ENCODE measurements at regions not wholly inside any gene's neighbourhood (a gene's known extent, or its start where the extent isn't known, plus 50 kb on each side); places are given as distances from the start of the nearest gene placed in this dataset.

DNA sequence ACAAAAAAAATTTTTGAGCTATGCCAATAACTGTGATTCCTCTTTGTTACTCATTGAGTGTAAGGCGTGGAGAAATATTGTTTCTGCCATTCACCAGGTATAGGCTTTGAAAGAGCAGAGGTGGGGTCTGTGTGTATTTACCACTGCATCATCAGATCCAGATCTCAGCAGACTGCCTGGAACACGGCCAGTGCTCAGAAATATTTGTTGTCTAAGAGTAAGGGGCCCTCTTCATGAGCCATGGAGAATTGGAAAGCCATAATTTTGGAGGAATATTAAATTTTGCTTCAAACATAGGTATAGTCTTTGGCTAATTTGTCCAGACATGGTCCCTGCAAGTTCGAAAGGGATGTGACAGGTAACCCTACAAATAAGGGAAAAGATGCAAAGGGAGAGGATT, 231.3 kb upstream of the IRF2BP2 start:
- no peaks in the 10 kb centered on the region for H3K36me3 ChIP-seq (ENCODE audit: control insufficient read depth in 2 of 2, insufficient read depth in 2 of 2, low read length in 2 of 2)
- no peak overlapping the region for H3K9ac ChIP-seq (ENCODE audit: low read length in 2 of 2)
- no peak overlapping the region for H3K4me3 ChIP-seq (ENCODE audit: low read length in 2 of 2)
- peaks cover 3% of the 10 kb centered on the region for H3K4me1 ChIP-seq (ENCODE audit: control insufficient read depth, insufficient read depth, low read length)
- no peaks in the 10 kb centered on the region for H3K9me3 ChIP-seq (ENCODE audit: control insufficient read depth in 2 of 2, low read length in 2 of 2)
- no peak overlapping the region for H3K27ac ChIP-seq (ENCODE audit: low read length)
- H3K27me3 ChIP-seq (ENCODE audit: control insufficient read depth in 1 of 2, insufficient read depth in 2 of 2, low read length in 2 of 2), result no peaks in the 10 kb centered on the region

GRCh38 chr1:234840843-234841242, 230.9 kb upstream of the IRF2BP2 start:
- Histone ChIP-seq H3K4me3 (ENCODE audit: low read length in 2 of 2) (no peak overlapping the region), H3K9ac (ENCODE audit: low read length in 2 of 2) (no peak overlapping the region), H3K27ac (ENCODE audit: low read length) (no peak overlapping the region), H3K4me1 (ENCODE audit: control insufficient read depth, insufficient read depth, low read length) (peaks cover 3% of the 10 kb centered on the region), H3K27me3 (ENCODE audit: control insufficient read depth in 1 of 2, insufficient read depth in 2 of 2, low read length in 2 of 2) (no peaks in the 10 kb centered on the region), H3K36me3 (ENCODE audit: control insufficient read depth in 2 of 2, insufficient read depth in 2 of 2, low read length in 2 of 2) (no peaks in the 10 kb centered on the region), H3K9me3 (ENCODE audit: control insufficient read depth in 2 of 2, low read length in 2 of 2) (no peaks in the 10 kb centered on the region)

DNA sequence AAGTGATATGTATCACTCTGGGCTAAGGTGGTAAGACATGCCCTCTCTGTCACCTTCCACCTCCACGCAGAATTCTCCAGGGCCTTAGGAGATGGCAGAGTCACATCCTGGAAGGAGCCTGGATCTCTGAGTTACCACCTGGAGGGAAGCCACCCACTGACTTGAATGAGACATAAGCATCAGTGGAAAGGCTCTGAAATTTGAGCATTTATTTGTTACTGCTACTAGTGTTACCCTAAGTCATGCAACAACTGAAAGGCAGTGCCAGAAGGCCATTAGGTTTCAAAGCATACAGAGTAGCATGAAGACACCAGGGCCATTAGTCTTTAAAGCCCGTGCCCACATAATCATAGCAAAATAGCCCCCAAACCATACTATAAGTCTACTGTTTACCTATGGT, 230.3 kb upstream of the IRF2BP2 start:
- Histone ChIP-seq H3K9ac (ENCODE audit: low read length in 2 of 2) (no peak overlapping the region), H3K4me1 (ENCODE audit: control insufficient read depth, insufficient read depth, low read length) (peaks cover 3% of the 10 kb centered on the region)

DNA sequence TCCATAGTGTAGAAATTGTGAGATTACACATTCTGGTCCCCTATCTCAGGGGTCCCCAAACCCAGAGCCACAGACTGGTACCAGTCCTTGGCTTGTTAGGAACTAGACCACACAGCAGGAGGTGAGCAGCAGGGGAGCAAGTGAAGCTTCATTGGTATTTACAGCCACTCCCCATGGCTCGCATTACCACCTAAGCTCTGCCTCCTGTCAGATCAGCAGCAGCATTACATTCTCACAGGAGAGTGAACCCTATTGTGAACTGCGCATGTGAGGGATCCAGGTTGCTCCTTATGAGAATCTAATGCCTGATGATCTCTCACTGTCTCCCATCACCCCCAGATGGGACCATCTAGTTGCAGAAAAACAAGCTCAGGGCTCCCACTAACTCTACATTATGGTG, 229.7 kb upstream of the IRF2BP2 start:
- Histone ChIP-seq H3K36me3 (ENCODE audit: control insufficient read depth in 2 of 2, insufficient read depth in 2 of 2, low read length in 2 of 2) (no peaks in the 10 kb centered on the region), H3K9ac (ENCODE audit: low read length in 2 of 2) (no peak overlapping the region), H3K9me3 (ENCODE audit: control insufficient read depth in 2 of 2, low read length in 2 of 2) (no peaks in the 10 kb centered on the region), H3K4me1 (ENCODE audit: control insufficient read depth, insufficient read depth, low read length) (peaks cover 3% of the 10 kb centered on the region), H3K27me3 (ENCODE audit: control insufficient read depth in 1 of 2, insufficient read depth in 2 of 2, low read length in 2 of 2) (no peaks in the 10 kb centered on the region), H3K4me3 (ENCODE audit: low read length in 2 of 2) (no peak overlapping the region), H3K27ac (ENCODE audit: low read length) (no peak overlapping the region)

More for the DNA sequence above, 230.3 kb upstream of the IRF2BP2 start:
- Histone ChIP-seq H3K27me3 (ENCODE audit: control insufficient read depth in 1 of 2, insufficient read depth in 2 of 2, low read length in 2 of 2) (no peaks in the 10 kb centered on the region), H3K27ac (ENCODE audit: low read length) (no peak overlapping the region), H3K4me3 (ENCODE audit: low read length in 2 of 2) (no peak overlapping the region), H3K36me3 (ENCODE audit: control insufficient read depth in 2 of 2, insufficient read depth in 2 of 2, low read length in 2 of 2) (no peaks in the 10 kb centered on the region), H3K9me3 (ENCODE audit: control insufficient read depth in 2 of 2, low read length in 2 of 2) (no peaks in the 10 kb centered on the region)

- Histone ChIP-seq H3K36me3 (ENCODE audit: control insufficient read depth in 2 of 2, insufficient read depth in 2 of 2, low read length in 2 of 2) (no peaks in the 10 kb centered on the region), H3K4me1 (ENCODE audit: control insufficient read depth, insufficient read depth, low read length) (peaks cover 3% of the 10 kb centered on the region), H3K27me3 (ENCODE audit: control insufficient read depth in 1 of 2, insufficient read depth in 2 of 2, low read length in 2 of 2) (no peaks in the 10 kb centered on the region), H3K9me3 (ENCODE audit: control insufficient read depth in 2 of 2, low read length in 2 of 2) (no peaks in the 10 kb centered on the region), H3K27ac (ENCODE audit: low read length) (no peak overlapping the region), H3K4me3 (ENCODE audit: low read length in 2 of 2) (no peak overlapping the region), H3K9ac (ENCODE audit: low read length in 2 of 2) (no peak overlapping the region)
These were observed 228.8 kb upstream of the IRF2BP2 start for GRCh38 chr1:234838820-234839219.

DNA sequence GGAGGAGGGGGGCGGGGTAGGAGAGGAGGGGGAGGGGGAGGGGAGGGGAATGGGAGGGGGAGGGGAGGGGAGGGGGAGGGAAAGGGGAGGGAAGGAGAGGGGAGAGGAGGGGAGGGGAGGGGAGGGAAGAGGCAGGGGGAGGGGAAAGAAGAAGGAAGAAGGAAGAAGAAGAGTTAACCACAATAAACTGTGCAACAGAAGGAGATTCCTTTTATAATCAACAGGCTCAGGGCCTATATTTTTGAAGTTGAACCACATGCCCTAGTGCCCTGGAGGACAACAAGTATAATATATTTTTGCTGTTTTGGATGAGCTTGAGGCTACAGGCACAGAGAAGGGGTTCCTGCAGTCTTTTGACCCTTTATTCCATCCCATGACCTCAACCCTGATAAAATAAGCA, 228.2 kb upstream of the IRF2BP2 start:
- H3K4me3 ChIP-seq (ENCODE audit: low read length in 2 of 2), result no peak overlapping the region
- H3K27me3 ChIP-seq (ENCODE audit: control insufficient read depth in 1 of 2, insufficient read depth in 2 of 2, low read length in 2 of 2), result no peaks in the 10 kb centered on the region
- H3K36me3 ChIP-seq (ENCODE audit: control insufficient read depth in 2 of 2, insufficient read depth in 2 of 2, low read length in 2 of 2), result no peaks in the 10 kb centered on the region
- H3K4me1 ChIP-seq (ENCODE audit: control insufficient read depth, insufficient read depth, low read length), result peaks cover 3% of the 10 kb centered on the region
- H3K27ac ChIP-seq (ENCODE audit: low read length), result no peak overlapping the region
- peaks cover 0 to 2% of the 10 kb centered on the region in 2 donors for H3K9me3 ChIP-seq (ENCODE audit: control insufficient read depth in 2 of 2, low read length in 2 of 2)
- no peak overlapping the region for H3K9ac ChIP-seq (ENCODE audit: low read length in 2 of 2)

DNA sequence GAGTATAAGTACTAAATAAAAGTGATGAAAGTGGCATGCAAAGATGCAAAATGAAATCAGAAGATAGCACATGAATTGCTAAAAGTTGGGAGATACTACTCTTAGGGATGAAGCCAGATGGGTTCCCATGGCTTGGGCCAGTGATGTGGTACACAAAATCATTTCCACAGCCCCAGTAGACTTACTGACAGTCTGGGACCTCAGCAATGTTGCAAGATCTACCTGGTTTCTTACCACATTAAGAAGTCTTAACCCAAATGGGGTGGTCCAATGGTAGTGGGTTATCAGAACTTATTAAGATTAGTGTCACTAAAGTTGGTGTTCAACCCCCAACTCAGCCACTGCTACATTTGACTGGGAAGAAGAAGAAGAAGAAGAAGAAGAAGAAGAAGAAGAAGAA, 227.7 kb upstream of the IRF2BP2 start:
- H3K27me3 ChIP-seq (ENCODE audit: control insufficient read depth in 1 of 2, insufficient read depth in 2 of 2, low read length in 2 of 2), result no peaks in the 10 kb centered on the region
- H3K9me3 ChIP-seq (ENCODE audit: control insufficient read depth in 2 of 2, low read length in 2 of 2), result peaks cover 0 to 2% of the 10 kb centered on the region in 2 donors
- H3K27ac ChIP-seq (ENCODE audit: low read length), result no peak overlapping the region
- H3K4me1 ChIP-seq (ENCODE audit: control insufficient read depth, insufficient read depth, low read length), result peaks cover 3% of the 10 kb centered on the region
- H3K4me3 ChIP-seq (ENCODE audit: low read length in 2 of 2), result no peak overlapping the region
- H3K9ac ChIP-seq (ENCODE audit: low read length in 2 of 2), result no peak overlapping the region
- H3K36me3 ChIP-seq (ENCODE audit: control insufficient read depth in 2 of 2, insufficient read depth in 2 of 2, low read length in 2 of 2), result no peaks in the 10 kb centered on the region

DNA sequence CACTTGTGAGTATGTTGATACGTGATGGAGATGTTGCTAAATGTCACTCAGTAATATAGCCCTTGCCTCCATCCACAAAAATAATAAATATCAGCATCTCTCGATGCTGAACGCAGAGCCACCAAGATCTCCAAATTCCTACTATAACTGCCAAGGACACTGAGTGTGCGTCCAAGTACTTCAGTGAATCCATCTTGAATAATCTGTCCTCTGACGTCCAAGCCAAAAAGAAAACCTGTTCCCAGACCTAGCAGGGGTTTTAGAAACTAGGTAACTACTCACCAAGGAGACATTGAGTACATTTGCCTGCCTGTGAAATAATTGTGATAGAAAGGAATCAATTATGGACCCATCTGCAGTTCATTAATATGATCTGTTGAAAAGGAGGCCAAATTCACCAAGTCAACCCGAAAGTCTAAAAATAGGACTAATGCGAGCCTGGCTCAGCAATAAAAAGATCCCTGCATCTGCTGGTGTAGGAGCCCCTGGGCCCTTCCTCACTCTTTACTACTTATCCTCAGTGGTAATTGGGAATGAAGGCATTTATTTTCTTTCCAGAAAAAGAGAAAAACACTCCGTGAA, 226.9 kb upstream of the IRF2BP2 start:
- H3K9ac ChIP-seq (ENCODE audit: low read length in 2 of 2), result no peak overlapping the region
- H3K4me1 ChIP-seq (ENCODE audit: control insufficient read depth, insufficient read depth, low read length), result peaks cover 3% of the 10 kb centered on the region
- H3K36me3 ChIP-seq (ENCODE audit: control insufficient read depth in 2 of 2, insufficient read depth in 2 of 2, low read length in 2 of 2), result no peaks in the 10 kb centered on the region
- H3K9me3 ChIP-seq (ENCODE audit: control insufficient read depth in 2 of 2, low read length in 2 of 2), result peaks cover 0 to 2% of the 10 kb centered on the region in 2 donors
- no peak overlapping the region for H3K27ac ChIP-seq (ENCODE audit: low read length)
- no peak overlapping the region for H3K4me3 ChIP-seq (ENCODE audit: low read length in 2 of 2)
- no peaks in the 10 kb centered on the region for H3K27me3 ChIP-seq (ENCODE audit: control insufficient read depth in 1 of 2, insufficient read depth in 2 of 2, low read length in 2 of 2)

DNA sequence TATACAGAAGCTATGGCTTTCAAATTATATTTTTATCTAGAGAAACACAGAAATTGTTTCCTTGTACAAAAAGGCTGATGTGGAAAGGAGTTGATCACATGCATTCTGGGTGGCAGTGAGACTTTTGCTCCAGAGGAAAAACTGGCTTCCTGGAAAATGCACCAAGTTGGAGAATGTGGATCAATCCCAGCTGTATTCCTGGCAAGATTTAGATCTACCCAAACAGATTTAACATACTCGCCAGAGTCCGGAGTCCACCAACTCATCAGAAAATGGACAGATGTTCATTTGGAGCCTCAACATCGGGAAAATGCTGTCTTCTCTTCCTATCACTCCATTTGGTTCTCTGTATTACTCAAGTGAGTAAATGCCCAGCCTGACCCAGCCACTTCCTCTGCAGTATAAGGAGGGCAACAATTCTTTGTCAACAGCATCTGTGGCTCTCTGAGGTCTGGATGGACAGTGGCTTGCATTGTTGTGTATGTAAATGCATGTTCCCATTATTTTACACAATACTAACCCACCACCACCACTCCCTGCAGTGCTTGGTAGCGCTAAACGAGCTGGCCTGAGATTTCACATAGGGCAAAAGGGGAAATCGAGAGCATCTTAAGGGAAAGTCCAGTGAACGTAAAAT, 226.2 kb upstream of the IRF2BP2 start:
- H3K27me3 ChIP-seq (ENCODE audit: control insufficient read depth in 1 of 2, insufficient read depth in 2 of 2, low read length in 2 of 2), result no peaks in the 10 kb centered on the region
- peaks cover 3% of the 10 kb centered on the region for H3K4me1 ChIP-seq (ENCODE audit: control insufficient read depth, insufficient read depth, low read length)
- H3K9ac ChIP-seq (ENCODE audit: low read length in 2 of 2), result no peak overlapping the region
- H3K4me3 ChIP-seq (ENCODE audit: low read length in 2 of 2), result no peak overlapping the region
- peaks cover 0 to 2% of the 10 kb centered on the region in 2 donors for H3K9me3 ChIP-seq (ENCODE audit: control insufficient read depth in 2 of 2, low read length in 2 of 2)
- no peaks in the 10 kb centered on the region for H3K36me3 ChIP-seq (ENCODE audit: control insufficient read depth in 2 of 2, insufficient read depth in 2 of 2, low read length in 2 of 2)
- no peak overlapping the region for H3K27ac ChIP-seq (ENCODE audit: low read length)

DNA sequence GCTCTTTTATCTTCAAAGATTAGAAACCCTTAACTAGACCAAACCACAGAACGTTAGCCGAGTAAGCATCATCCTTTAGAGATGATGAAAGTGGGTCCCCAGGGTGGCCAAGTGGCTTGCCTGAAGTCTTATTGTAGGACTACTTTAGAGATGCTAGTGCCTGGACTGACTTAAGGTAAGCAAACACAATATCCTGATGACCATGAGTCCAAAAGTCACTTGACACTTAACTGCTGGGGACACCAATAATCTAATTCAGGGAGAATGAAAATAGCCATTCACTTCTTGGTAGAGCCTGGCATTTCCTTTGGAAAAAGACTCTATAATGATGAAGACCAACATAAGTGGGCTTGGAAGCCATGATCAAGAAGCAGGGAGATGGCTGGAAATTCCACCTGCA, 225.3 kb upstream of the IRF2BP2 start:
- peaks cover 0 to 2% of the 10 kb centered on the region in 2 donors for H3K9me3 ChIP-seq (ENCODE audit: control insufficient read depth in 2 of 2, low read length in 2 of 2)
- no peak overlapping the region for H3K27ac ChIP-seq (ENCODE audit: low read length)

DNA sequence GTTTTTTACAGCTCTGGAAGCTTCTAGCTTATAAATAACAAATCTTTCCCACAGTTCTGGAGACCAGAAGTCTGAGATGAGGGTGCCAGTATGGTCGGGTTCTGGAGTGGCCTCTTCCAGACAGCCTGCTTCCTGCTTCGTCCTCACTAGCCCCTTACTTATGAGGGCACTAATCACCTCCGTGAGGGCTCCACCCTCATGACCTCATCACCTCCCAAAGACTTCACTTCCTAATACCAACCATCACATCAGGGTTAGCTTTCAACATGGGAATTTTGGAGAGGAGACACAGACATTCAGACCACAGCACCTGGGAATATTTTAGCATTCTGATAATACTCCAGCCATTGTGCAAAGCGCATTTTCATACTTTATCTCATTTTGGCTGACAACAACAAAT, 223.7 kb upstream of the IRF2BP2 start:
- Histone ChIP-seq H3K9me3 (ENCODE audit: control insufficient read depth in 2 of 2, low read length in 2 of 2) (peaks cover 0 to 2% of the 10 kb centered on the region in 2 donors), H3K4me3 (ENCODE audit: low read length in 2 of 2) (no peak overlapping the region), H3K36me3 (ENCODE audit: control insufficient read depth in 2 of 2, insufficient read depth in 2 of 2, low read length in 2 of 2) (no peaks in the 10 kb centered on the region), H3K27ac (ENCODE audit: low read length) (no peak overlapping the region), H3K9ac (ENCODE audit: low read length in 2 of 2) (no peak overlapping the region), H3K4me1 (ENCODE audit: control insufficient read depth, insufficient read depth, low read length) (peaks cover 3% of the 10 kb centered on the region), H3K27me3 (ENCODE audit: control insufficient read depth in 1 of 2, insufficient read depth in 2 of 2, low read length in 2 of 2) (no peaks in the 10 kb centered on the region)

More for the DNA sequence above, 225.3 kb upstream of the IRF2BP2 start:
- Histone ChIP-seq H3K9ac (ENCODE audit: low read length in 2 of 2) (no peak overlapping the region), H3K4me3 (ENCODE audit: low read length in 2 of 2) (no peak overlapping the region), H3K27me3 (ENCODE audit: control insufficient read depth in 1 of 2, insufficient read depth in 2 of 2, low read length in 2 of 2) (no peaks in the 10 kb centered on the region), H3K36me3 (ENCODE audit: control insufficient read depth in 2 of 2, insufficient read depth in 2 of 2, low read length in 2 of 2) (no peaks in the 10 kb centered on the region), H3K4me1 (ENCODE audit: control insufficient read depth, insufficient read depth, low read length) (peaks cover 3% of the 10 kb centered on the region)
